ENCODE measurements at regions not wholly inside any gene's neighbourhood (a gene's known extent, or its start where the extent isn't known, plus 50 kb on each side); places are given as distances from the start of the nearest gene placed in this dataset.
"Not testable (repeated sequence)": the region's sequence is repeated elsewhere in the genome, so short reads cannot be mapped to it uniquely, and the experiment has no call there.

- no peak for DNase-seq (ENCODE audit: low read depth in 4 of 4, low spot score in 3 of 4)
These were observed 128.1 kb downstream of the MFAP3L start for GRCh38 chr4:169898095-169898494.

DNA sequence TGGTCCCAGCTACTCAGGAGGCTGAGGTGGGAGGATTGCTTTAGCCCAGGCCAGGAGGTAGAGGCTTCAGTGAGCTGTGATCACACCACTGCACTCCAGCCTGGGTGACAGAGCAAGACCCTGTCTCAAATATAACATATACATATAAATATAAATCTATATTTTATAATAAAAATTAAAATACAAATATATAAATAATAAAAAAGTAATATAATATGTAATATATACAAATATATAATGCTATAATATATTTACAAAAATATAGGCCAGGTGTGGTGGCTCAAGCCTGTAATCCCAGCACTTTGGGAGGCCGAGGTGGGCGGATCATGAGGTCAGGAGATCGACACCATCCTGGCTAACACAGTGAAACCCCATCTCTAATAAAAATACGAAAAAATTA, 131.4 kb downstream of the MFAP3L start:
- DNase-seq (ENCODE audit: low read depth in 4 of 4, low spot score in 3 of 4), result not testable (repeated sequence)

GRCh38 chr4:169885893-169886292, 128.1 kb upstream of the HPF1 start:
- no peak for DNase-seq (ENCODE audit: low read depth in 4 of 4, low spot score in 3 of 4)

DNA sequence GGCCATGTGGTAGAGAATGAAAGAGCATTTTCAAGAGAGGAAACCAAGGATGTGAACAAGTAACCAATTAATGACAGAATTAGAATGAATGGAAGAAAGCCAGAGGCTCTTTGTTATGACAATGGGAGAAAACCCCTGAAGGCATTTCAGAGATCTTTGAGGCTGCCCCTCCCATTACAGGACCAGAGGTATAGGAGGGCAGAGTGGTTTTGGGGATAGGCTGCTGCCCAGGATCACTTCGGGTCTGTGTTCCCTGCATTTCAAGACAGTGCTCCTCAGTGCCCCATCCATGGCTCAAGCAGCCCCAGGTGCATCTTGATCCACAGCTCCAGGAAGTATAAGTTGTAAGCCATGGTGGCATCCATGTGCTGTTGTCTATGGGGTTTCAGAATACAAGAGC, 124.0 kb upstream of the HPF1 start:
- DNase-seq (ENCODE audit: low read depth in 4 of 4, low spot score in 3 of 4), result no peak

DNA sequence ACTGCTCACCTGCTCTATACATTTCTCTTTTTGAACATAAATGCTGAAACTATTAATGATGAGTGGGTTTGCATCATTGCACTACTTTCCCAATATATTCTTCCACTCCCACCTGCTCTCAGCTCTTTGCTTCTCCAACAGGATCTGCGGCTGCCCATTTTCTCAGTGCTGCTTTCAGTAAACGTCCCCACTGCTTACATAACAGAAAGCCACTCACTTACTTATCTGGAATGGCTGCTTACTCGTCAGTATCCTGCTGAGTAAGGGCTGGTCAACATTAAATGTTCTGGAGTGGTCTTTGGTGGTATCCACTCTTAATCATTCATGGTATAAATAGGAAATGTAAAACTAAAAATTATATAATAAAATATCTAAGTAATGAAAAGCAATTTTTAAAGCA, 112.8 kb upstream of the HPF1 start:
- DNase-seq (ENCODE audit: low read depth in 4 of 4, low spot score in 3 of 4), result no peak

GRCh38 chr4:169869490-169869889, 111.7 kb upstream of the HPF1 start:
- DNase-seq (ENCODE audit: low read depth in 4 of 4, low spot score in 3 of 4), result no peak

DNA sequence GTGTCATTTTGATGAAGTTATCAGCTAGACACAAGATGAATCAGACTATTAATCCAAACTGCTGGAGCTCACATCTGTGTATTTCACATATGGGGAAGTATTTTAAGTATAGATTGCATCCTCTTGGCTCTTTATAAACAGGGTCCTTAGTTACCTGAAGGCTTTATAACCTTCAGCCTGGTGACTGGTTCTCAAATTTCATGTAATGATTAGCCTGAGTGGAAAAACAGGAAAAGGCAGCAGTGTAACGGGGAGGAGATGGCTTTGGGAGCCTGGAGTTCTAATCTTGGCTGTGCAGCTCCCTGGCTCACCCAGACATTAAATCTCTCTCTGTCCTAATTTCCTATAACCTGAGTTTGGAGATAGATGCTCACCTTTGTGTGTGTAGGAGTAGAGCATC, 103.8 kb upstream of the HPF1 start:
- DNase-seq (ENCODE audit: low read depth in 4 of 4, low spot score in 3 of 4), result peak; percentile 16 to 65 (median 50)

- no peak for DNase-seq (ENCODE audit: low read depth in 4 of 4, low spot score in 3 of 4)
These were observed 101.8 kb upstream of the HPF1 start for GRCh38 chr4:169859366-169860216.

- DNase-seq (ENCODE audit: low read depth in 4 of 4, low spot score in 3 of 4), result no peak
These were observed 96.3 kb upstream of the HPF1 start for GRCh38 chr4:169854090-169854489.

DNA sequence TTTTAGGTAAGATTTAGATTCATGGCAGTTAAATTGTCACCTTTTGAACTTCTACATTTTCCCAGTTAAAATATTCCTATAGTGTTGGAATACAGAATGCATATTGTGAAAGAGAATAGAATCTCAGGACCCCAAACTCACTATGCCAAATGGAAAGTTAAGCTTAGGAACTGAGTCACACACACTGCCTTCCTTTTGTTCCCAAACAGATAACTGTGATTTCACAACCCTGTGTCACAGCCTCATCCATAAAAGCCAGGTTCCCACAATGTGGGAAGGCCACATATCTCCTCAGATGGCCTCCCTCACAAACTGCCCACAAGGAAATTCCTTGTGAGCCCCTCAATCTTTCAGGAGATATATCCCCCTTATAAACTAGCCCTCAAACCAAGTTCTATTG, 94.7 kb upstream of the HPF1 start:
- no peak for DNase-seq (ENCODE audit: low read depth in 4 of 4, low spot score in 3 of 4)

GRCh38 chr4:169851750-169852149, 94.0 kb upstream of the HPF1 start:
- no peak for DNase-seq (ENCODE audit: low read depth in 4 of 4, low spot score in 3 of 4)

DNA sequence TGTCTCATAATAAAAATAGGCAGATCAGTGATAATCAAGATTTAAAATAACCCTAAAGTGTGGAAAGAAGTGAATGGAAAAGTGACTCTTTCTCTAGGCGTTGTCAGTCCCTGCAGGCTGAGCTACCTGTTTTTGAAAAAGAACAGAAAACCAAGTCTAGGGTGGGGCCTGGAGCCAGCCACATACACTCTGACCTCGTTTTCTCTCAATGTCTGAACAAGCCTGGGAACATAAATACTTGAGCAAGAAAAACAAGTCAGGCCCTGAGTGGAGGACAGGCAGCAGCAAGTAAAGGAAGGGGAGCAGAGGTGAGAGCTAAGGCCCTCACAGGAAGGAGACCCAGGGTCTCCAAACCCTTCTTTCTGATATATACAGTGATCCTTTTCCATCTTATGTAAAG, 91.7 kb upstream of the HPF1 start:
- DNase-seq (ENCODE audit: low read depth in 4 of 4, low spot score in 3 of 4), result no peak

GRCh38 chr4:169848018-169848417, 90.3 kb upstream of the HPF1 start:
- DNase-seq (ENCODE audit: low read depth in 4 of 4, low spot score in 3 of 4), result no peak

- DNase-seq (ENCODE audit: low read depth in 4 of 4, low spot score in 3 of 4), result no peak
These were observed 89.4 kb upstream of the HPF1 start for GRCh38 chr4:169847171-169847570.

DNA sequence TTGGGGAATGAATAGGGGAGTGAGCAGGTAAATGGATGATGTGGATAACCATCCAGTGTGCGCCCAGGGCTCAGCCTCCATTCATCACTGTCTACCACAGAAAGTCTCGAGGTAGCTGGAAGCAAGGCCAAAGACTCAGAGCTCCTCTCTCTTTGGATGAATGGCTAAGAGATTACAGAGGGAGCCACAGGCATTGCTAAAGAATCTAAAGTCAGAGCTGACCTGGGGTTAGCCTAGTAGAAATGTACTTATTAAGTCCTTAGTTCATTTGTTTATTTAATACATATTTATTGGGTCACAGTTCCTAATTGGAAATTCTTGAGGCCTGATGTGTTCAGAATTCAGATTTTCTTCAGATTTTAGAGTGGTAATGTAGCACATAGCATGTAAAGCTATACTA, 88.7 kb upstream of the HPF1 start:
- no peak for DNase-seq (ENCODE audit: low read depth in 4 of 4, low spot score in 3 of 4)

DNA sequence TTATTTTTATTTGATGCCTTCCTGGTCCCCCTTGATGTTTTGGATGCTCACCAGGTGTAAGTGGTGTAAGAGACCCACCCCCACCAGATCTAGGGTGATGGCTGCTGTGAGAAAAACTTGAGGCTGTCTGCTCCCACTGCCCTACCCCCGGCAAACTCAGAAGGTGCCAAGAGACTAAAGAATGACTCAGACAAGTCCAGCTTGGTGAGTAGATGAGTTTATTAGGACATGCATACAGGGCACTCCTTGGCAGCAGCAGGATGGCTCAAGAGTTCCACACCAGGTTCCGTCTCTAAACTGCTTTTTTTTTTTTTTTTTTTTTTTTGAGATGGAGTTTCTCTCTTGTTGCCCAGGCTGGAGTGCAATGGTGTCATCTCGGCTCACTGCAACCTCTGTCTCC, 84.0 kb upstream of the HPF1 start:
- DNase-seq (ENCODE audit: low read depth in 4 of 4, low spot score in 3 of 4), result no peak

- DNase-seq (ENCODE audit: low read depth in 4 of 4, low spot score in 3 of 4), result no peak
These were observed 82.8 kb upstream of the HPF1 start for GRCh38 chr4:169840554-169840953.

DNA sequence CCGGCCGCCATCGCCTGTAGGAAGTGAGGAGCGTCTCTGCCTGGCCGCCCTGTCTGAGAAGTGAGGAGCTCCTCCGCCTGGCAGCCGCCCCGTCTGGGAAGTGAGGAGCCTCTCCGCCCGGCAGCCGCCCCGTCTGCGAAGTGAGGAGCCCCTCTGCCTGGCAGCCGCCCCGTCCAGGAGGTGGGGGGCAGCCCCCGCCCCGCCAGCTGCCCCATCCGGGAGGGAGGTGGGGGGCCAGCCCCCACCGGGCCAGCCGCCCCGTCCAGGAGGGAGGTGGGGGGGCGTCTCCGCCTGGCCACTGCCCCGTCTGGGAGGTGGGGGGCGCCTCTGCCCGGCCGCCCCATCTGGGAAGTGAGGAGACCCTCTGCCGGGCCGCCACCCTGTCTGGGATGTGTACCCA, 70.6 kb upstream of the HPF1 start:
- DNase-seq (ENCODE audit: low read depth in 4 of 4, low spot score in 3 of 4), result not testable (repeated sequence)

DNA sequence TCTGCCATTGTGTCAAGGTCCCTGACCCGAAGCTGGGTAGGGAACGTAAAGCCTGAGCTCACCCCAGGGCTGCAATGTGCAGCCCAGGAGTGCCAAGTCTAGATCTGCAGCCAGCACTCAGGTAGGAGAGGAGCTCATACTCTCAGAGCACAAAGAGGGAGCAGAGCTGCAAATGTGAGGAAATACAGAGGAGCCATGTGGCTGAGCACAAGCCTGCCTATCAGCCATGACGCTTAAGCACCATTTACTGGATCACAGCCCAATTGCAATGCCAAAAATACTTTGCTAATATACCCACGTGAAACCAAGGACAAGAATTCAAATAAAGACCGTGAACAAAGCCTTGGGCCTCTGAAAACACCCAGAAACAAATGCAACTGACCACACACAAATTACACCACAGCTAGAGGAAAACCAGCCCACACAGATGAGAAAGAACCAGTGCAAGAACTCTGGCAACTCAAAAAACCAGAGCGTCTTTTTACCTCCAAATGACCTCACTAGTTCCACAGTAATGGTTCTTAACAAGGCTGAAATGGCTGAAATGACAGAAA, 69.0 kb upstream of the HPF1 start:
- no peak for DNase-seq (ENCODE audit: low read depth in 4 of 4, low spot score in 3 of 4)

DNA sequence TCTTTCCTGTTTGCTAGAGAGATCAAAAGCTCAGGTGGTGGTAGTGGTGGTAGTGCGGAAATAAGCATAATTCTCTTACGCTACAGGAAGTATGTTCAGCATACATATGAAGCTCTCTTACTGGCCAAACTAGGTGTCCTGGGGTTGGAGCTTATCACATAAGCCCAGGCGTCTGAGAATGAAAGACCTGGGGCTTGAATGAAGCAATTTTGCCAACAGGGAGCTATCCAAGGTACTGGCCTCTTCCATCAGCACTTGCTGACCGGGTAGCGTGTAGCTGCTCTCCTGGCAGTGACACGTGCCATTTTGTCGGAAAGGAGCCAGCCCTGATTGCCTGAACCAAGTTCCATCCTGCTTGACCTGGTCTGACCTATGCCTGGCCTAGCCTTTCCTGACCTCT, 65.9 kb upstream of the HPF1 start:
- peak; percentile 63 to 79 (median 71) for DNase-seq (ENCODE audit: low read depth in 4 of 4, low spot score in 3 of 4)

DNA sequence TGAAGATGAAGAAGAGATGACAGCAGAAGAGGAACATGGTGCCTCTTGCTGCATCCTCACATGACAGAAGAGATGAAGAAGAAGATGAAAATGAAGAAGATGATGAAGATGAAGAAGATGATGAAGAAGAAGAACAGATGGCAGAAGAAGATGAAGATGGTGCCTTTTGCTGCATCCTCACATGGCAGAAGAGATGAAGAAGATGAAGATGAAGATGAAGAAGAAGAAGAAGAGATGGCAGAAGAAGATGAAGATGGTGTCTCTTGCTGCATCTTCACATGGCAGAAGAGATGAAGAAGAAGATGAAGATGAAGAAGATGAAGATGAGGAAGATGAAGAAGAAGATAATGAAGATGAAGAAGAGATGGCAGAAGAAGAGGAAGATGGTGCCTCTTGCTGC, 63.7 kb upstream of the HPF1 start:
- DNase-seq (ENCODE audit: low read depth in 4 of 4, low spot score in 3 of 4), result no peak

GRCh38 chr4:169818063-169818679, 60.4 kb upstream of the HPF1 start:
- DNase-seq (ENCODE audit: low read depth in 4 of 4, low spot score in 3 of 4), result no peak
